ENCODE measurements at regions not wholly inside any gene's neighbourhood (a gene's known extent, or its start where the extent isn't known, plus 50 kb on each side); places are given as distances from the start of the nearest gene placed in this dataset.

DNA sequence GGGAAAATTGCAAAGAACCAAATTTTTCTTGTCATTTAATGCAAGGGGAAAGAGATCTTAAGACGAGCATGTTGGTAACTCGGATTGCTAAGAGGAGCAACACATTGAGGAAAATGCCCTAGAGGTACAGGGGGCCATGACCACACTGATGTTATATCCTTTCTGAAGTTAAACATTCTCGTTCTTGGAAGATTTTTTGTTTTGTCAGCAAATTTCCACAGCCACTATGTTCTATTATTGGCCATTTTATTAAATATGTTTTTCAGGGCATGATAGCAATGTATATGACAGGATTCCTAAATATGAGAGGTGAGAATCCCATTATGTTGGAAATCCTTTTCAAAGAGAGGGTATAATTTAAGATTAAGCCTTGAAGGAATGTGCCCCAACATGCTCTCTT, 627.2 kb upstream of the PKN2 start:
- intact Hi-C loops (cut with DNase I) = loop anchor here in 2 of 10 donors (5.0 to 10.0 kb wide), 2 partner anchors 732 to 745 kb away; partner anchors contain the start of gene LMO4 (in 1 of the 2)
- no peaks in the 10 kb centered on the region for H3K27me3 ChIP-seq
- peaks cover 0 to 4% (median 0%) of the 10 kb centered on the region in 12 donors for H3K4me1 ChIP-seq
- no peak overlapping the region for H3K4me3 ChIP-seq
- H3K36me3 ChIP-seq = no peaks in the 10 kb centered on the region
- no peak for ATAC-seq
- WGBS, 4 donors = 70 to 87% (median 77%) methylated on average over 3 of the region's 3 CpGs
- no peak overlapping the region for H3K27ac ChIP-seq
- no peak for DNase-seq
- H3K9me3 ChIP-seq = no peaks in the 10 kb centered on the region
- no peak for TF ChIP-seq POLR2A (IDR thresholded peaks at IDR 0.05)
- TF ChIP-seq, protein P1, sequence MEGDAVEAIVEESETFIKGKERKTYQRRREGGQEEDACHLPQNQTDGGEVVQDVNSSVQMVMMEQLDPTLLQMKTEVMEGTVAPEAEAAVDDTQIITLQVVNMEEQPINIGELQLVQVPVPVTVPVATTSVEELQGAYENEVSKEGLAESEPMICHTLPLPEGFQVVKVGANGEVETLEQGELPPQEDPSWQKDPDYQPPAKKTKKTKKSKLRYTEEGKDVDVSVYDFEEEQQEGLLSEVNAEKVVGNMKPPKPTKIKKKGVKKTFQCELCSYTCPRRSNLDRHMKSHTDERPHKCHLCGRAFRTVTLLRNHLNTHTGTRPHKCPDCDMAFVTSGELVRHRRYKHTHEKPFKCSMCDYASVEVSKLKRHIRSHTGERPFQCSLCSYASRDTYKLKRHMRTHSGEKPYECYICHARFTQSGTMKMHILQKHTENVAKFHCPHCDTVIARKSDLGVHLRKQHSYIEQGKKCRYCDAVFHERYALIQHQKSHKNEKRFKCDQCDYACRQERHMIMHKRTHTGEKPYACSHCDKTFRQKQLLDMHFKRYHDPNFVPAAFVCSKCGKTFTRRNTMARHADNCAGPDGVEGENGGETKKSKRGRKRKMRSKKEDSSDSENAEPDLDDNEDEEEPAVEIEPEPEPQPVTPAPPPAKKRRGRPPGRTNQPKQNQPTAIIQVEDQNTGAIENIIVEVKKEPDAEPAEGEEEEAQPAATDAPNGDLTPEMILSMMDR (IDR thresholded peaks at IDR 0.05) = no peak

DNA sequence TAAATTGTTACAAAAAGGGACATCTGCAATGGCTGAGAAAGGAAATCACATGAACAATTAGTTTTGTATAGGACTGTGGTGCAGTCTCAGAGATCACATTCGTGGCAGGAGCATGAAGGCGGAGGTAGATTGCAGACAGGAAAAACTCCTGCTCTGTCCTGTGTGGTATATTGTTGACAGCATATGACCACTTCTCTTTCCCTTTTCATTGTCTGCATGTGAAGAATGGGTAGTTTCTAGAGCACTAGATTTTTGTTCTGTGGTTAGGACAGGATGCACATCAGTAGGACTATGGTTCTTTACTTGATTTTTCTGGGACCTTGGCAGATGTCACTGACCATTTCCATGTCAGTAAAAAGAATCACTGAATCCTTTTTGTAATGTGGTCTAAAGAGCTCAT, 625.9 kb upstream of the PKN2 start:
- WGBS, 4 donors = 68 to 75% (median 72%) methylated on average over 2 of the region's 2 CpGs
- Histone ChIP-seq H3K4me1 (peaks cover 0 to 5% (median 0%) of the 10 kb centered on the region in 12 donors), H3K27ac (no peak overlapping the region), H3K9me3 (no peaks in the 10 kb centered on the region), H3K36me3 (no peaks in the 10 kb centered on the region), H3K27me3 (no peaks in the 10 kb centered on the region), H3K4me3 (no peak overlapping the region)
- ATAC-seq (no peak), DNase-seq (no peak)
- intact Hi-C loops (cut with DNase I) = loop anchor here in 2 of 10 donors (5.0 to 10.0 kb wide), 2 partner anchors 733 to 746 kb away; partner anchors contain the start of gene LMO4 (in 1 of the 2)
- TF ChIP-seq, protein P1 (IDR thresholded peaks at IDR 0.05) = no peak
- no peak for TF ChIP-seq POLR2A (IDR thresholded peaks at IDR 0.05)

DNA sequence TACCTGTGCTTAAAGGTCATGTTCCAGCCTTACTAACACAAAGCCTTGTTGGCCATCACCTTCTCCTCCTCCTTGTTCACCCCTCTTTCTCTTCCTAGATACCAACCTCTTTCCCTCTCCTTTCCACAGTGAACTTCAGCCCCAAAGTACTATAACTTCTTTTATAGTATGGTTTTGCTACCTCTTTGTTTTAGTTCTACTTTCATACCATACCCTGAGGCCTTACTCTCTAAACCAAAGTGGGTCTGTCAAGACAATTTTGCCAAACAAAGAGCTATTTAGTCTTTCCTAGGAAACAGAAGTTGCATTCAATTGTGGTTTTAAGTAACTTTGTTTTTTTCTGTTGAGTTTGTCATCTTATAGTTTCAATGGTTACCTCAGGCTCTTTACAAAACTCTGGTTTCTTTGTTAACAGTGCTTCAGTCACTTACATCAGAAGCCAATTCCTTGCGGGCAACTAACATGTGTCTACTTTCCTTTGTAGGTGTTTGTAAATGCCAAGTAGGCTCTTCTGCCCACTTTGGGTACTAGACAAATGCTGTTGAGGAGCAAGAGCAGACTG, 623.9 kb upstream of the PKN2 start:
- peaks cover 0 to 5% (median 0%) of the 10 kb centered on the region in 12 donors for H3K4me1 ChIP-seq
- no peak overlapping the region for H3K27ac ChIP-seq
- no peak overlapping the region for H3K4me3 ChIP-seq
- no peaks in the 10 kb centered on the region for H3K9me3 ChIP-seq
- TF ChIP-seq, protein P1 (IDR thresholded peaks at IDR 0.05) = no peak
- TF ChIP-seq POLR2A (IDR thresholded peaks at IDR 0.05) = no peak
- no peaks in the 10 kb centered on the region for H3K27me3 ChIP-seq
- WGBS, 4 donors = 81 to 91% (median 89%) methylated on average over 1 of the region's 1 CpG
- DNase-seq (no peak), ATAC-seq (no peak)
- no peaks in the 10 kb centered on the region for H3K36me3 ChIP-seq
- intact Hi-C loops (cut with DNase I) = loop anchor here in 8 of 10 donors (2.0 to 10.0 kb wide), 7 partner anchors 733 to 928 kb away; partner anchors contain the start of gene LMO4 (in 2 of the 8)

DNA sequence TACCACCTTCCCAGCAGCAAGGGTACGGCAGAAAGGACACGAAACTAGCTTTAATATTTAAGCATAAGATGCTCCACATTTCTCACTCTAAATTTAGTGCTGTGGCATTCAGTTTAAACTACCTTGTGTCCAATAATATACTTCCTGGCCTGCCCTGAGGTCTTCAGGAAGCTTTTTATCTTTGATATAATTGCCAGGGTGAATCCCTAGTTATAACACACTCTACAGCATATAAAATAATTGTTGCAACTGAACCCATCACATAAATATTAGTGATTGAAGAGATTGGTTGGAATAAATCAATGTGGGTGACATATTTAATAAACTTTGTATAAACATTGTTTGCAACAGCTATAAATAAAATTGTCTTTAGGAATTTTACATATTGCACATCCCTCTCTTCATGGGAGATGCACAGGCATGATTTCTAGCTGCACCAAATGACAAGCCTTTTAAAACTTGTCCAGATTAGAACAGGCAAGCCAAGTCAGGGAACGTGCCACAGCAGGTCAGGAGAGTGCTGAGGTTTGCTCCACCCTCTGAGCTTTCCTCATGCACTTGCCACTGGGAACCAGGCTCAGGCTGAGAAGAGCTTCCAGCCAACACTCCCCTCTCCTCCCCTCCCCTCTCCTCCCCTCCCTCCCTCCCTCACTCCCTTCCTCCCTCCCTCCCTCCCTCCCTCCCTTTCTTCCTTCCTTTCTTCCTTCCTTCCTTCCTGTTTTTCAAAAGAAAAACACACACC, 623.2 kb upstream of the PKN2 start:
- Histone ChIP-seq H3K4me3 (no peak overlapping the region), H3K27me3 (no peaks in the 10 kb centered on the region), H3K27ac (no peak overlapping the region), H3K9me3 (no peaks in the 10 kb centered on the region), H3K36me3 (no peaks in the 10 kb centered on the region), H3K4me1 (peaks cover 0 to 5% (median 0%) of the 10 kb centered on the region in 12 donors)
- ATAC-seq (peak in 2 of 4 donors; percentile 42 to 65), DNase-seq (peak in 1 of 5 donors; percentile 28)
- intact Hi-C loops (cut with DNase I) = loop anchor here in 8 of 10 donors (2.0 to 10.0 kb wide), 7 partner anchors 734 to 929 kb away; partner anchors contain the start of gene LMO4 (in 2 of the 8)
- 56 to 62% (median 59%) methylated on average over 3 of the region's 3 CpGs for WGBS, 4 donors
- TF ChIP-seq, protein P1 (IDR thresholded peaks at IDR 0.05) = no peak
- no peak for TF ChIP-seq POLR2A (IDR thresholded peaks at IDR 0.05)
